Lower lobe of right lung (tissue), 2 donors: ENCODE measurements at regions not wholly inside any gene's neighbourhood (a gene's known extent, or its start where the extent isn't known, plus 50 kb on each side); places are given as distances from the start of the nearest gene placed in this dataset.

Experiments used
- ATAC-seq, 2 donors: fragments of 200-7000 bp; cut with Tn5 transposase; one replicate each; pipeline ENCODE4 v1.9.1; 2020 to 2022; ENCODE audit warnings: mild to moderate bottlenecking in 2 of 2, moderate library complexity in 2 of 2
- DNase-seq: peaks from one replicate; pipeline ENCODE4 v3.0.0-alpha.2; 2020
- H3K27ac ChIP-seq: fragments of 200-600 bp; one replicate; pipeline ENCODE4 v1.8.0; 2022
- H3K27me3 ChIP-seq: fragments of 200-600 bp; one replicate; pipeline ENCODE4 v1.8.0; 2022; ENCODE audit warnings: low read depth
- H3K36me3 ChIP-seq: fragments of 200-600 bp; one replicate; pipeline ENCODE4 v1.8.0; 2022; ENCODE audit warnings: mild to moderate bottlenecking
- H3K4me1 ChIP-seq: fragments of 200-600 bp; one replicate; pipeline ENCODE4 v1.8.0; 2022
- H3K4me3 ChIP-seq: fragments of 200-600 bp; one replicate; pipeline ENCODE4 v1.8.0; 2022; ENCODE audit warnings: mild to moderate bottlenecking
- H3K9me3 ChIP-seq: fragments of 200-600 bp; one replicate; pipeline ENCODE4 v1.8.0; 2022
- CTCF ChIP-seq: fragments of 200-600 bp; IDR thresholded peaks from one replicate; pipeline ENCODE4 v1.8.0; 2022; ENCODE audit warnings: antibody characterized with exemption, mild to moderate bottlenecking
- intact Hi-C: fragments of 100-400 bp; cut with DNase I; formaldehyde crosslinking; loops from one replicate; pipeline ENCODE4 v1.11.0; 2022
- donor health status: DM: no; HTN: yes; CAD: no; lungs with severe emphysema.

- intact Hi-C loops = no loop called here
- Histone ChIP-seq H3K36me3 (no peaks in the 10 kb centered on the region), H3K9me3 (no peaks in the 10 kb centered on the region), H3K27ac (no peak overlapping the region), H3K4me1 (no peaks in the 10 kb centered on the region), H3K27me3 (no peaks in the 10 kb centered on the region), H3K4me3 (no peak overlapping the region)
- DNase-seq (no peak), ATAC-seq (no peak)
- no peak for TF ChIP-seq CTCF
Observed at GRCh38 chr5:167877114-167877722, 414.2 kb upstream of the WWC1 start.

DNA sequence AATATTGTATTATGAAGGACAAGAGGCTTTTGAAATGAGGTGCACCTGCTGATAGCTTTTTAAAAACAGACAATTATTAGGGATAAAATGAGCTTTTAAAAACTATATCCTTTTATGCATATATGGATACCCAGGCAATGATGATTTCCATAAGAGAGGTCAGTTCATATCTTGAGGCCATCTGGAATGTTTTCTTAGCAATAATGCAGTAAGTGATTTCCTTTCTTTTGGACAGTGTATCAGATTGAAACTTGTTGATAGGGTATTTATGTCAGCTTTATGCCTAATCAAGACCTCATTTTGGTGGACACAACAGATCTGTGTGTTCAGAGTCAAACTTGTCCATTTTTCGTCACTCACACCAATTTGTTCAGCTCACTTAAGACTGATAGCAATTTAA, 413.5 kb upstream of the WWC1 start:
- ATAC-seq (no peak), DNase-seq (no peak)
- Histone ChIP-seq H3K4me3 (no peak overlapping the region), H3K9me3 (no peaks in the 10 kb centered on the region), H3K27ac (no peak overlapping the region), H3K36me3 (no peaks in the 10 kb centered on the region), H3K4me1 (no peaks in the 10 kb centered on the region), H3K27me3 (no peaks in the 10 kb centered on the region)
- TF ChIP-seq CTCF = no peak
- intact Hi-C loops = no loop called here

- Histone ChIP-seq H3K4me1 (no peaks in the 10 kb centered on the region), H3K27me3 (no peaks in the 10 kb centered on the region), H3K27ac (no peak overlapping the region), H3K9me3 (no peaks in the 10 kb centered on the region), H3K4me3 (no peak overlapping the region), H3K36me3 (no peaks in the 10 kb centered on the region)
- no peak for TF ChIP-seq CTCF
- intact Hi-C loops = no loop called here
- no peak for DNase-seq
- no peak for ATAC-seq
Observed at GRCh38 chr5:167880420-167880819, 411.0 kb upstream of the WWC1 start.

DNA sequence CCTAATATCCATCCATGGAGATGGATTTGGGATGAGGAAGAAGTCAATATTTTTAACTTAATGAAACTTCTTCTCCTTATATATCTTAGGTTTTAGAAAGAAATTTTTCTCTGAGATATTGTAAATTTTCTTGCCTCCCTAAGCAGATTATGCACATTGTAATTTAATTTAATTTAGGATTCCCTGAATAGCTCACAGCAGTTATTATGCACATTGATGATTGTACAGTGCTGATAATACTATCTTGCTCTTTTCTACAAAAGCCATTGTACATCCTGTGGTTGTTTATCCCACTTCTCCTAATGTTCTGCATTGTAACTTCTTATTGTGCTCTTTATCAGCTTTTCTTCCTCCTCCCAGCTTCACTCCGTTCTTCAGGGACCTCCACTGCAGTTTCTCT, 410.4 kb upstream of the WWC1 start:
- no peaks in the 10 kb centered on the region for H3K4me1 ChIP-seq
- H3K27ac ChIP-seq = no peak overlapping the region
- no peak for TF ChIP-seq CTCF
- intact Hi-C loops = no loop called here
- H3K9me3 ChIP-seq = no peaks in the 10 kb centered on the region
- H3K4me3 ChIP-seq = no peak overlapping the region
- DNase-seq (no peak), ATAC-seq (no peak)
- no peaks in the 10 kb centered on the region for H3K36me3 ChIP-seq
- H3K27me3 ChIP-seq = no peaks in the 10 kb centered on the region

- Histone ChIP-seq H3K4me1 (no peaks in the 10 kb centered on the region), H3K27ac (no peak overlapping the region), H3K4me3 (no peak overlapping the region), H3K9me3 (no peaks in the 10 kb centered on the region), H3K27me3 (no peaks in the 10 kb centered on the region), H3K36me3 (no peaks in the 10 kb centered on the region)
- ATAC-seq = no peak
- intact Hi-C loops = no loop called here
- TF ChIP-seq CTCF = no peak
- no peak for DNase-seq
Observed at GRCh38 chr5:167886196-167886595, 405.2 kb upstream of the WWC1 start.

DNA sequence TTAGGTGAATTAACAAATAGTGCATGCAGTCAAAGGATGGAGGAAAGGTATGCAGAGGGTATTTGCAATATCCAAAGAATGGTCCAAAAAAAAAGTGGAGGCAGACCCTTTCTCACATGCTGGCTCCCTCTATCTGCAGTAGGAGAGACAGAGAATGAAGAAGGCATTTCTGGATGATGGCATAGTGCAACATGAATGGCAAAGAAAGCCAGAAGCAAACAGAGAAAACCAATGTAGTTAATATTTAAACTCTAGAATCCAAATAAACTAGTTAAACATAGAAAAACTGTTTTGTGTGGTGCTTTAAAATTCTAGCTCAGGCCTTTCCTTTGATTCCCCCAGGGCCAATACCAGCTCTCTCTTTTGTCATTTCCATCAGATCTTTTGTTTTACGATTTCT, 403.1 kb upstream of the WWC1 start:
- intact Hi-C loops = no loop called here
- Histone ChIP-seq H3K9me3 (no peaks in the 10 kb centered on the region), H3K4me3 (no peak overlapping the region), H3K4me1 (no peaks in the 10 kb centered on the region), H3K27me3 (no peaks in the 10 kb centered on the region), H3K27ac (no peak overlapping the region), H3K36me3 (no peaks in the 10 kb centered on the region)
- ATAC-seq (no peak), DNase-seq (no peak)
- no peak for TF ChIP-seq CTCF
